ENCODE measurements at regions not wholly inside any gene's neighbourhood (a gene's known extent, or its start where the extent isn't known, plus 50 kb on each side); places are given as distances from the start of the nearest gene placed in this dataset.

DNA sequence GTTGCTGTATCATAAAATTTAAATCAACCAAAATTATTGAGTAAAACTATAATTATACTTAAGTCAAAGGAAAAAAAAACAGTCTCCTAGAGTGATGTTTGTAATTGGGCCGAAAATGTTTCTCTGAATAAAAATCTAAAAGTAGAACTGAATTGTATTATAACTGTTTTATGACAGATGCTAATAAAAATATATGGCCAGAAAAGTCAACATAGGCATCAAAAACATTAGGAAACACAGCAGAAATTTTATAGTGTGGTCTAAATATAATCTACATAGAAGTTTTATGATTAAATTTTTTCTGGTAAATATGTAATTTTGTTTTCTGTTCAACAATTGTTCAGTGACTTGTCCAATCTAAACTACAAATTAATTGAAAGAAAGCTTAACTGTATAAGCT is 277.8 kb downstream of the ALX1 start:
- Histone ChIP-seq H3K9ac (no peak overlapping the region), H3K4me3 (IDR thresholded peaks at IDR 0.05; ENCODE audit: insufficient read depth, low read depth, low read length) (no peak overlapping the region), H3K27ac (no peak overlapping the region), H2AFZ (ENCODE audit: low read depth) (no peak overlapping the region), H3K4me1 (ENCODE audit: low read depth, poor library complexity, severe bottlenecking) (no peaks in the 10 kb centered on the region), H3K79me2 (ENCODE audit: insufficient read depth, low read depth) (no peaks in the 10 kb centered on the region), H4K20me1 (ENCODE audit: insufficient read depth) (no peaks in the 10 kb centered on the region), H3K4me2 (no peak overlapping the region), H3K36me3 (ENCODE audit: insufficient read depth) (no peaks in the 10 kb centered on the region), H3K27me3 (ENCODE audit: insufficient read depth, low read depth) (no peaks in the 10 kb centered on the region)
- TF ChIP-seq, protein P1, sequence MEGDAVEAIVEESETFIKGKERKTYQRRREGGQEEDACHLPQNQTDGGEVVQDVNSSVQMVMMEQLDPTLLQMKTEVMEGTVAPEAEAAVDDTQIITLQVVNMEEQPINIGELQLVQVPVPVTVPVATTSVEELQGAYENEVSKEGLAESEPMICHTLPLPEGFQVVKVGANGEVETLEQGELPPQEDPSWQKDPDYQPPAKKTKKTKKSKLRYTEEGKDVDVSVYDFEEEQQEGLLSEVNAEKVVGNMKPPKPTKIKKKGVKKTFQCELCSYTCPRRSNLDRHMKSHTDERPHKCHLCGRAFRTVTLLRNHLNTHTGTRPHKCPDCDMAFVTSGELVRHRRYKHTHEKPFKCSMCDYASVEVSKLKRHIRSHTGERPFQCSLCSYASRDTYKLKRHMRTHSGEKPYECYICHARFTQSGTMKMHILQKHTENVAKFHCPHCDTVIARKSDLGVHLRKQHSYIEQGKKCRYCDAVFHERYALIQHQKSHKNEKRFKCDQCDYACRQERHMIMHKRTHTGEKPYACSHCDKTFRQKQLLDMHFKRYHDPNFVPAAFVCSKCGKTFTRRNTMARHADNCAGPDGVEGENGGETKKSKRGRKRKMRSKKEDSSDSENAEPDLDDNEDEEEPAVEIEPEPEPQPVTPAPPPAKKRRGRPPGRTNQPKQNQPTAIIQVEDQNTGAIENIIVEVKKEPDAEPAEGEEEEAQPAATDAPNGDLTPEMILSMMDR (conservative IDR thresholded peaks at IDR 0.05; ENCODE audit: low read depth, low read length), result no peak

DNA sequence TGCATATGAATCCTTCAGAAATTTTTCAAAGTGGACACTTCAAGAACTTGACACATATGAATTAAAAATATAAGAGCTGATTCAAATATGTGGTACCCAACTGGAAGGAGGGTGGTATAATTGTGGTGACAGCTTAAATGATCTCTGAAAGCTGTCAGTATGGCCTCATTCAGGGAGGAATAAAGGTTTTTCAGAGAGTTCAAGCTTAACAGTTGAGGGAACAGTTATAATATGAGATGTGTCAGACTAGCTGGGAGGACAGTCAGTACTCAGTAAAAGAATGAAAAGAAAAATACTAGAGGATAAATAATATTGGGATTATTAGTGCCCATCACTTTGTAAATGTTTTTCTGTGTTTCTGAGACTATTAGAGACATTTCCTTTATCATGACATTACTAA is 277.5 kb downstream of the RASSF9 start:
- Histone ChIP-seq H3K27ac (no peak overlapping the region), H3K79me2 (ENCODE audit: insufficient read depth, low read depth) (no peaks in the 10 kb centered on the region), H3K27me3 (ENCODE audit: insufficient read depth, low read depth) (no peaks in the 10 kb centered on the region), H2AFZ (ENCODE audit: low read depth) (no peak overlapping the region), H4K20me1 (ENCODE audit: insufficient read depth) (no peaks in the 10 kb centered on the region), H3K36me3 (ENCODE audit: insufficient read depth) (no peaks in the 10 kb centered on the region), H3K9ac (no peak overlapping the region), H3K4me2 (no peak overlapping the region), H3K4me1 (ENCODE audit: low read depth, poor library complexity, severe bottlenecking) (no peaks in the 10 kb centered on the region), H3K4me3 (IDR thresholded peaks at IDR 0.05; ENCODE audit: insufficient read depth, low read depth, low read length) (no peak overlapping the region)
- TF ChIP-seq, protein P1 (conservative IDR thresholded peaks at IDR 0.05; ENCODE audit: low read depth, low read length), result no peak

DNA sequence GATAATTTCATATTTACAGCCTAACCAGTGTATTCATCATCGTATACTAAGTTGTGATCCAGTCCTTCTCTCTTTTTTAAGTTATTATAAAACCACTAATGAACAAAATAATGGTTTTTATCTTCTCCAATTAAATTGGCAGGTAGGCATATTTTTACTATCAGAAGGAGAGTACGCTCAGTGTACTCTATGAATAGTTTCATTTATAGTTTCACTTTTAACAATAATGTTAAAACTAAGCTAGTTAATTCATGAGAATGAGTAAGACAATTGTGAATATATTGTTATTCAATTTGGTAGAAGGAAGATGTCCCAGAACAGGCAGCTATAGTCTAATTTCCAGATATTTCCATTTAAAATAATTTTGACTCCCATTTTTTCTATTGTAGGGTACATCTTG is 277.1 kb downstream of the RASSF9 start:
- no peaks in the 10 kb centered on the region for H3K4me1 ChIP-seq (ENCODE audit: low read depth, poor library complexity, severe bottlenecking)
- TF ChIP-seq, protein P1 (conservative IDR thresholded peaks at IDR 0.05; ENCODE audit: low read depth, low read length), result no peak
- H4K20me1 ChIP-seq (ENCODE audit: insufficient read depth), result no peaks in the 10 kb centered on the region
- no peaks in the 10 kb centered on the region for H3K27me3 ChIP-seq (ENCODE audit: insufficient read depth, low read depth)
- H3K4me2 ChIP-seq, result no peak overlapping the region
- H3K36me3 ChIP-seq (ENCODE audit: insufficient read depth), result no peaks in the 10 kb centered on the region
- no peak overlapping the region for H3K4me3 ChIP-seq (IDR thresholded peaks at IDR 0.05; ENCODE audit: insufficient read depth, low read depth, low read length)
- no peak overlapping the region for H2AFZ ChIP-seq (ENCODE audit: low read depth)
- no peak overlapping the region for H3K9ac ChIP-seq
- H3K79me2 ChIP-seq (ENCODE audit: insufficient read depth, low read depth), result no peaks in the 10 kb centered on the region
- no peak overlapping the region for H3K27ac ChIP-seq

DNA sequence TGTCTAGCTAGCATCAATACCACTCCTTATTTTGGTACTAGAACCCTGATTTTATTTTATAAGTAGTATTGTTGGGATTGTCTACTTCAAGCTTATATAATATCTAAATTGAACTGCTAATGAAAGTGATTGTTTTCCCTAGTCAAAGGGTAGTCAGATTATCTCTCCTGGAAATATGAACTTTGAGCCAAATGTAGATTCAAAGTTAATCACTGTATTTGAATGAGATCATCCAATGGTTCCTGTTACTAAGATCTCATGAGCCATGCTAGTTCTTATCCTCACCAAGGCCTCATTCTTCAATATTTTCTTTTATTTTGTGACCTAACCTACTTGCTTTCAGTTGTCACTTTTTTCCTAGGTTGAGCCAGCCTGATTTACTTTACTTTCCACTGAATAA is 276.7 kb downstream of the RASSF9 start:
- Histone ChIP-seq H3K4me3 (IDR thresholded peaks at IDR 0.05; ENCODE audit: insufficient read depth, low read depth, low read length) (no peak overlapping the region), H3K36me3 (ENCODE audit: insufficient read depth) (no peaks in the 10 kb centered on the region), H3K4me1 (ENCODE audit: low read depth, poor library complexity, severe bottlenecking) (no peaks in the 10 kb centered on the region), H3K27me3 (ENCODE audit: insufficient read depth, low read depth) (no peaks in the 10 kb centered on the region), H3K4me2 (no peak overlapping the region), H4K20me1 (ENCODE audit: insufficient read depth) (no peaks in the 10 kb centered on the region), H2AFZ (ENCODE audit: low read depth) (no peak overlapping the region), H3K79me2 (ENCODE audit: insufficient read depth, low read depth) (no peaks in the 10 kb centered on the region), H3K9ac (no peak overlapping the region), H3K27ac (no peak overlapping the region)
- TF ChIP-seq, protein P1 (conservative IDR thresholded peaks at IDR 0.05; ENCODE audit: low read depth, low read length), result no peak

DNA sequence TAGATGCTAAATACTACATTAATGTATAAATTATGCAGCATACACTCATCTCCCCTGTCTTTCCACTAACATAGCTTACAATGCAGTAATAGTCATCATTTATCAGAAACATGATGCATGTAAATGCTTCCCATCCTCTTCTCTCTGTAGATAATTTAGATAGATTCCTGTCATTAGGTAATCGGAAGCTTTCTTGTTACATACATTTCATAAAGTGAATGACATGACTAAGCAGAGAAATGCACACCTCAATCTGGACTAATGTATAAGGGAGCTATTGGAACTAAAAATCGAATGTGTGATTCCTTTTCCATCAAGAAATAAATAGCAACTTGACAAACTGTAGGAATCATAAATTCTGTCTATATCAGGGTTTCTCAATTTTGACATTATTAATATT is 273.4 kb downstream of the RASSF9 start:
- H3K9ac ChIP-seq, result no peak overlapping the region
- H3K36me3 ChIP-seq (ENCODE audit: insufficient read depth), result no peaks in the 10 kb centered on the region
- H3K4me1 ChIP-seq (ENCODE audit: low read depth, poor library complexity, severe bottlenecking), result no peaks in the 10 kb centered on the region
- no peak overlapping the region for H2AFZ ChIP-seq (ENCODE audit: low read depth)
- no peaks in the 10 kb centered on the region for H4K20me1 ChIP-seq (ENCODE audit: insufficient read depth)
- H3K4me2 ChIP-seq, result no peak overlapping the region
- H3K27ac ChIP-seq, result no peak overlapping the region
- TF ChIP-seq, protein P1 (conservative IDR thresholded peaks at IDR 0.05; ENCODE audit: low read depth, low read length), result no peak
- H3K27me3 ChIP-seq (ENCODE audit: insufficient read depth, low read depth), result no peaks in the 10 kb centered on the region
- H3K79me2 ChIP-seq (ENCODE audit: insufficient read depth, low read depth), result no peaks in the 10 kb centered on the region
- H3K4me3 ChIP-seq (IDR thresholded peaks at IDR 0.05; ENCODE audit: insufficient read depth, low read depth, low read length), result no peak overlapping the region

Data from KMS-11 (cell line).